ENCODE measurements at regions not wholly inside any gene's neighbourhood (a gene's known extent, or its start where the extent isn't known, plus 50 kb on each side); places are given as distances from the start of the nearest gene placed in this dataset.

DNA sequence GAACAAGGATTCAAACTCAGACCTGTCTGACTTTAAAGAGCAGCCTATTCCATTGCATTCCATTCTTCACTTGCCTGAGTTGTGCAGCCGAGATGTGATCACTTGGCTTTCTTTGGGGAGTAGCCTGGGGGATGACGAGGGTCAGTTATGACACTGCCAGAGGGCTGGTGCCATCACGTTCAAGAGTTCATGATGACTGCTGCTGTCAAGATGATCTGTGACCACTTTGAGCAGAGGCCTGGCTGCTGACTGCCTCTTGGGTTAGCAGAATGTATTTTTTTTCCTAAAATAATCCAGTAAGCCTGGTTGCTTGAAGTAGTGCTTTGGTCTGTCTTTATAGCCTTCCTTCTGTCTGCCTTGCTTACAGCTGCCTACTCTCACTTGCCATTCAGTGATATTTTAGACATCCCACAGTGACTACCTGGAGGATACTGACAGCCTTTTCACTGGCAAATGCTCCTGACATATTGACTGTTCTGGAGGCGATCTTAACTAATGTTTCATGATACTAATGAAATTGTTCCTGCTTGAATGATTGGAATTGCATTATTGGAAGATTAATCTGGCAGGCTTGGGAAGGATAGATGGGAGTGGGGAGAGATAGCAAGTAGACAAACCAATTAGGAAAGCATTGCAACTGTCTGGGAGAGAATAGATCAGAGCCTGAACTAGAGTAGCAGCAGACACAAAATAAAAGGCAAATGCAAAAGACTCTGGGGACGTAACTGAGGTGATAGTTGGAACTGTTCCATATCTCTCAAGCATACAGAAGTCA lies 221.6 kb upstream of the LCORL start (continued):
- TF ChIP-seq, protein P1, sequence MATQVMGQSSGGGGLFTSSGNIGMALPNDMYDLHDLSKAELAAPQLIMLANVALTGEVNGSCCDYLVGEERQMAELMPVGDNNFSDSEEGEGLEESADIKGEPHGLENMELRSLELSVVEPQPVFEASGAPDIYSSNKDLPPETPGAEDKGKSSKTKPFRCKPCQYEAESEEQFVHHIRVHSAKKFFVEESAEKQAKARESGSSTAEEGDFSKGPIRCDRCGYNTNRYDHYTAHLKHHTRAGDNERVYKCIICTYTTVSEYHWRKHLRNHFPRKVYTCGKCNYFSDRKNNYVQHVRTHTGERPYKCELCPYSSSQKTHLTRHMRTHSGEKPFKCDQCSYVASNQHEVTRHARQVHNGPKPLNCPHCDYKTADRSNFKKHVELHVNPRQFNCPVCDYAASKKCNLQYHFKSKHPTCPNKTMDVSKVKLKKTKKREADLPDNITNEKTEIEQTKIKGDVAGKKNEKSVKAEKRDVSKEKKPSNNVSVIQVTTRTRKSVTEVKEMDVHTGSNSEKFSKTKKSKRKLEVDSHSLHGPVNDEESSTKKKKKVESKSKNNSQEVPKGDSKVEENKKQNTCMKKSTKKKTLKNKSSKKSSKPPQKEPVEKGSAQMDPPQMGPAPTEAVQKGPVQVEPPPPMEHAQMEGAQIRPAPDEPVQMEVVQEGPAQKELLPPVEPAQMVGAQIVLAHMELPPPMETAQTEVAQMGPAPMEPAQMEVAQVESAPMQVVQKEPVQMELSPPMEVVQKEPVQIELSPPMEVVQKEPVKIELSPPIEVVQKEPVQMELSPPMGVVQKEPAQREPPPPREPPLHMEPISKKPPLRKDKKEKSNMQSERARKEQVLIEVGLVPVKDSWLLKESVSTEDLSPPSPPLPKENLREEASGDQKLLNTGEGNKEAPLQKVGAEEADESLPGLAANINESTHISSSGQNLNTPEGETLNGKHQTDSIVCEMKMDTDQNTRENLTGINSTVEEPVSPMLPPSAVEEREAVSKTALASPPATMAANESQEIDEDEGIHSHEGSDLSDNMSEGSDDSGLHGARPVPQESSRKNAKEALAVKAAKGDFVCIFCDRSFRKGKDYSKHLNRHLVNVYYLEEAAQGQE (IDR thresholded peaks at IDR 0.05; ENCODE audit: low read depth, low read length): no peak
- no peak for TF ChIP-seq BHLHE40 (IDR thresholded peaks at IDR 0.05; ENCODE audit: borderline replicate concordance in 1 of 2, low read depth in 2 of 2, low read length in 1 of 2)
- no peak for TF ChIP-seq CREM (IDR thresholded peaks at IDR 0.05; ENCODE audit: low read depth)
- no peak for TF ChIP-seq IKZF1 (conservative IDR thresholded peaks at IDR 0.05)
- TF ChIP-seq, protein P2, sequence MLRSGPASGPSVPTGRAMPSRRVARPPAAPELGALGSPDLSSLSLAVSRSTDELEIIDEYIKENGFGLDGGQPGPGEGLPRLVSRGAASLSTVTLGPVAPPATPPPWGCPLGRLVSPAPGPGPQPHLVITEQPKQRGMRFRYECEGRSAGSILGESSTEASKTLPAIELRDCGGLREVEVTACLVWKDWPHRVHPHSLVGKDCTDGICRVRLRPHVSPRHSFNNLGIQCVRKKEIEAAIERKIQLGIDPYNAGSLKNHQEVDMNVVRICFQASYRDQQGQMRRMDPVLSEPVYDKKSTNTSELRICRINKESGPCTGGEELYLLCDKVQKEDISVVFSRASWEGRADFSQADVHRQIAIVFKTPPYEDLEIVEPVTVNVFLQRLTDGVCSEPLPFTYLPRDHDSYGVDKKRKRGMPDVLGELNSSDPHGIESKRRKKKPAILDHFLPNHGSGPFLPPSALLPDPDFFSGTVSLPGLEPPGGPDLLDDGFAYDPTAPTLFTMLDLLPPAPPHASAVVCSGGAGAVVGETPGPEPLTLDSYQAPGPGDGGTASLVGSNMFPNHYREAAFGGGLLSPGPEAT (IDR thresholded peaks at IDR 0.05; ENCODE audit: low read depth): no peak
- TF ChIP-seq RFX5 (IDR thresholded peaks at IDR 0.05; ENCODE audit: low read depth, low read length): no peak

GRCh38 chr4:18241727-18242126 lies 220.2 kb upstream of the LCORL start:
- POLR2A ChIA-PET: no interaction called here
- ATAC-seq (no peak), DNase-seq (ENCODE audit: low read depth, low spot score) (no peak), FAIRE-seq (no peak)
- no peaks in the 10 kb centered on the region for H3K9me3 ChIP-seq (replicated peaks; ENCODE audit: control insufficient read depth, insufficient read depth, low read length)
- no peak overlapping the region for H3K27ac ChIP-seq (ENCODE audit: control insufficient read depth, insufficient read depth)
- no TSS peak for BruUV-seq (replicated peaks)
- H4K20me1 ChIP-seq (ENCODE audit: control insufficient read depth, insufficient read depth): no peaks in the 10 kb centered on the region
- TF ChIP-seq SMARCA5 (IDR thresholded peaks at IDR 0.05): no peak
- no peak for TF ChIP-seq TCF12 (IDR thresholded peaks at IDR 0.05; ENCODE audit: low read depth, low read length)
- TF ChIP-seq SREBF2 (IDR thresholded peaks at IDR 0.05; ENCODE audit: low read length): no peak
- TF ChIP-seq, protein P3, sequence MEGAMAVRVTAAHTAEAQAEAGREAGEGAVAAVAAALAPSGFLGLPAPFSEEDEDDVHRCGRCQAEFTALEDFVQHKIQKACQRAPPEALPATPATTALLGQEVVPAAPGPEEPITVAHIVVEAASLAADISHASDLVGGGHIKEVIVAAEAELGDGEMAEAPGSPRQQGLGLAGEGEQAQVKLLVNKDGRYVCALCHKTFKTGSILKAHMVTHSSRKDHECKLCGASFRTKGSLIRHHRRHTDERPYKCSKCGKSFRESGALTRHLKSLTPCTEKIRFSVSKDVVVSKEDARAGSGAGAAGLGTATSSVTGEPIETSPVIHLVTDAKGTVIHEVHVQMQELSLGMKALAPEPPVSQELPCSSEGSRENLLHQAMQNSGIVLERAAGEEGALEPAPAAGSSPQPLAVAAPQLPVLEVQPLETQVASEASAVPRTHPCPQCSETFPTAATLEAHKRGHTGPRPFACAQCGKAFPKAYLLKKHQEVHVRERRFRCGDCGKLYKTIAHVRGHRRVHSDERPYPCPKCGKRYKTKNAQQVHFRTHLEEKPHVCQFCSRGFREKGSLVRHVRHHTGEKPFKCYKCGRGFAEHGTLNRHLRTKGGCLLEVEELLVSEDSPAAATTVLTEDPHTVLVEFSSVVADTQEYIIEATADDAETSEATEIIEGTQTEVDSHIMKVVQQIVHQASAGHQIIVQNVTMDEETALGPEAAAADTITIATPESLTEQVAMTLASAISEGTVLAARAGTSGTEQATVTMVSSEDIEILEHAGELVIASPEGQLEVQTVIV (IDR thresholded peaks at IDR 0.05; ENCODE audit: borderline replicate concordance, partially characterized antibody): no peak
- no peak for TF ChIP-seq YY1 (IDR thresholded peaks at IDR 0.05; ENCODE audit: low read depth, low read length)
- no peak for TF ChIP-seq SRF (IDR thresholded peaks at IDR 0.05; ENCODE audit: low read depth in 2 of 2, low read length in 2 of 2)
- TF ChIP-seq, protein P4, sequence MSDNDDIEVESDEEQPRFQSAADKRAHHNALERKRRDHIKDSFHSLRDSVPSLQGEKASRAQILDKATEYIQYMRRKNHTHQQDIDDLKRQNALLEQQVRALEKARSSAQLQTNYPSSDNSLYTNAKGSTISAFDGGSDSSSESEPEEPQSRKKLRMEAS (IDR thresholded peaks at IDR 0.05; ENCODE audit: low read depth, low read length): no peak
- 4% methylated on average over 1 of the region's 1 CpG for WGBS (ENCODE audit: insufficient coverage, insufficient replicate concordance, low lambda C conversion rate, missing lambda C conversion rate)
- H3K27me3 ChIP-seq (replicated peaks in 1 of 2; ENCODE audit: control insufficient read depth in 2 of 2, insufficient read depth in 2 of 2, low read length in 1 of 2): no peaks in the 10 kb centered on the region
- no peak overlapping the region for H3K4me2 ChIP-seq (ENCODE audit: control insufficient read depth, insufficient read depth)
- H3K4me1 ChIP-seq (ENCODE audit: control insufficient read depth, insufficient read depth, low read length): no peaks in the 10 kb centered on the region
- no peak overlapping the region for H2AFZ ChIP-seq (ENCODE audit: control insufficient read depth, low read depth, low read length)
- no peaks in the 10 kb centered on the region for H3K36me3 ChIP-seq (ENCODE audit: control insufficient read depth in 2 of 2, insufficient read depth in 2 of 2, low read length in 1 of 2)
- H3K79me2 ChIP-seq (ENCODE audit: control insufficient read depth, insufficient read depth, low read length): no peaks in the 10 kb centered on the region
- no peak overlapping the region for H3K4me3 ChIP-seq
- no peak overlapping the region for H3K9ac ChIP-seq (ENCODE audit: control insufficient read depth, insufficient read depth, low read length)
- in situ Hi-C loops (cut with MboI): no loop called here
- SMC1A ChIA-PET (ENCODE audit: uncharacterized antibody, unreplicated experiment): no interaction called here
- intact Hi-C loops (cut with micrococcal nuclease; ENCODE audit: unreplicated experiment): no loop called here
- CTCF ChIA-PET: no interaction called here
- RAD21 ChIA-PET (ENCODE audit: unreplicated experiment): no interaction called here

All from GM12878 (cell line).